ENCODE measurements at regions not wholly inside any gene's neighbourhood (a gene's known extent, or its start where the extent isn't known, plus 50 kb on each side); places are given as distances from the start of the nearest gene placed in this dataset.

GRCh38 chr3:117346901-117347300 is 637.3 kb downstream of the TUSC7 start:
- TF ChIP-seq CTCF (IDR thresholded peaks at IDR 0.05 in 4 of 5, conservative IDR thresholded peaks at IDR 0.05 in 1 of 5) (no peak), POLR2A (IDR thresholded peaks at IDR 0.05) (no peak)

All from gastrocnemius medialis (tissue), 4 donors.